GM21528 (cell line): ENCODE measurements at regions not wholly inside any gene's neighbourhood (a gene's known extent, or its start where the extent isn't known, plus 50 kb on each side); places are given as distances from the start of the nearest gene placed in this dataset.
"Not testable (repeated sequence)": the region's sequence is repeated elsewhere in the genome, so short reads cannot be mapped to it uniquely, and the experiment has no call there.

Experiments
- ATAC-seq: cut with Tn5 transposase; IDR thresholded peaks from one replicate; pipeline ENCODE4 v1.9.1; 2021; ENCODE audit warnings: mild to moderate bottlenecking, moderate library complexity; ENCODE audit not compliant: unreplicated experiment, low FRiP score

GRCh38 chr3:176032043-176032442 lies 1165.2 kb downstream of the TBL1XR1 start:
- ATAC-seq: no peak

DNA sequence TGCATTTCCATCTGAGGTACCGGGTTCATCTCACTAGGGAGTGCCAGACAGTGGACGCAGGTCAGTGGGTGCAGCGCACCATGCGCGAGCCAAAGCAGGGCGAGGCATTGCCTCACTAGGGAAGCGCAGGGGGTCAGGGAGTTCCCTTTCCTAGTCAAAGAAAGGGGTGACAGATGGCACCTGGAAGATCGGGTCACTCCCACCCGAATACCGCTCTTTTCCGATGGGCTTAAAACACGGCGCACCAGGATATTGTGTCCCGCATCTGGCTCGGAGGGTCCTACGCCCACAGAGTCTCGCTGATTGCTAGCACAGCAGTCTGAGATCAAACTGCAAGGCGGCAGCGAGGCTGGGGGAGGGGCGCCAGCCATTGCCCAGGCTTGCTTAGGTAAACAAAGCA lies 1157.1 kb downstream of the NAALADL2 start:
- ATAC-seq: not testable (repeated sequence)

- ATAC-seq: not testable (repeated sequence)
These were observed 1156.1 kb downstream of the NAALADL2 start for GRCh38 chr3:176015228-176015627.

DNA sequence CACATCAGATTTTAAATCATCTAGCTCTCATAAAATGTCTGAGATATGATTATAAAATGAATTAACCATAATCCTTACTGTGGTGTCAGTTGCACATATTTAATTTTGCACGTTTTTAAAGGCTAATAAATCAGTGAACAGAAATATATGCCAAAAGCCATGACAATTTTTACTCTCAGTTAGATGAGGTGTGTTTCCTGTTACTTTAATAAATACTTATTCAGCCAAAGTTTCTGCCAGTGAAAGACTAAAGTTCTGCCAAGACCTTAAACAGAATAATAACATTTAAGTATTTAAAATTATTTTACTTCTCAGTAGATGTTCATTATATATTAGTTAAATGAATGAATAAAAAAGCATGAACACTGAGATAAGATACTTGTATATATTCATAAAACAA lies 1150.1 kb downstream of the NAALADL2 start:
- ATAC-seq: no peak

- ATAC-seq: no peak
These were observed 1146.4 kb downstream of the NAALADL2 start for GRCh38 chr3:176005564-176005963.

DNA sequence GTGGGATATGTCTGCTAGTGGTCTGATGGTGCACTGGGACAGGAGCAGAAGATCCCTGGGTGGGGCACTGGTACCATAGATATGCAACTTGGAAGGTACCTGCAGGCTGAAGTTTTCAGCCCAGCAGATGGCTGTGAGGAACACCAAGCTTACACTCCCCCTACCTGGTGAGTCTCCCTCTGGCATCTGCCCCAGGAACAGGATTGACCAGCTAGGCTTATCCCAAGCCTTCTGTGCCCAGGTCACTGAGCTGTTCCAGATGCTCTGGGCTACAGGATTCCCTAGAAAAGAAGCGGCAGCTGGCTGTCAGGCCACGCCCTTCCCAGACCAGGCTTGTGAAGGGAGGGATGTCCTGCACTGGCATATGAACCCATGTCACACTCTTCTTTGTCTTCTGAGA lies 1130.0 kb downstream of the NAALADL2 start:
- no peak for ATAC-seq

- ATAC-seq: no peak
These were observed 1129.3 kb downstream of the NAALADL2 start for GRCh38 chr3:175988401-175988800.

DNA sequence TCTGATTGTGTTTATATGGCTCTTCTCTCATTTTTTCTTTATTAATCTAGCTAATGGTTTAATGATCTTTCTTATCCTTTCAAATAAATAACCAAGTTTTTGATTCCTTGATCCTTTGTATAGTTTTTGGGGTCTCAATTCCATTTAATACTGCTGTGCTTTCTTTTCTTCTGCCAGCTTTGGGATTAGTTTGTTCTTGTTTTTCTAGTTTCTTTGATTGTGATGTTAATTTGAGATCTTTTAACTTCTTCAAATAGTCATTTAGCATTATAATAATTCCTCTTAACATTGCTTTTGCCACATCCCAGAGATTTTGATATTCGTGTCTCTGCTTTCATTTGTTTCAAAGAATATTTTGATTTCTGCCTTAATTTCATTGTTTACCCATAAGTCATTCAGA lies 1126.6 kb downstream of the NAALADL2 start:
- ATAC-seq: no peak

GRCh38 chr3:175983379-175983778 lies 1124.2 kb downstream of the NAALADL2 start:
- ATAC-seq: no peak

DNA sequence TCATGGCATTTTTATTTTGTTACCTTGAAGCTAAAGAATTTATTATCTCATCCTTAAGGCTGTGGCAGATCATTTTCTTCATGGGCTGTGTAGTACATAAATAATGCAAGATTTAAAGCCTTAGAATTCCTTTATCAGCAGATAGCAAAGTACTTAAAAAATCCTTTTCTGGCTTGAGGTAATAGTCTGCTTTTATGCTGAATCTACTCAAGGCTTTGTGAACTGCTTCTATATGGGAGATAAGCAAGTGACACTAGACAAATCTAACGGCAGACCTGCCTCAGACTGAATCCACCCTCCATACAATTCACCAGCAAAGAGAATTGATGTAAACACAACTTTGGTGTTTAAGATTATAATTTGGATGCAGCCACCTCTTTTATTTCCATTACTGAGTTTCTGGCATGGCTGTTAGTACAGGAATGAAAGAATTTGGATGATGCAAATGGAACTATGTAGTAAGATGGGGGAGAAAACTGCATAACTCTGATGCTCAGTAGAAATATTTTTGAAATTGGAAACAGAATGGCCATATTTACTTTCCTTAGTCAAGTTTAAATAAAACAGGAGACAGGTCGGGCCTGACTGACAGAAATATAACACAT lies 1121.5 kb downstream of the NAALADL2 start:
- ATAC-seq: no peak

DNA sequence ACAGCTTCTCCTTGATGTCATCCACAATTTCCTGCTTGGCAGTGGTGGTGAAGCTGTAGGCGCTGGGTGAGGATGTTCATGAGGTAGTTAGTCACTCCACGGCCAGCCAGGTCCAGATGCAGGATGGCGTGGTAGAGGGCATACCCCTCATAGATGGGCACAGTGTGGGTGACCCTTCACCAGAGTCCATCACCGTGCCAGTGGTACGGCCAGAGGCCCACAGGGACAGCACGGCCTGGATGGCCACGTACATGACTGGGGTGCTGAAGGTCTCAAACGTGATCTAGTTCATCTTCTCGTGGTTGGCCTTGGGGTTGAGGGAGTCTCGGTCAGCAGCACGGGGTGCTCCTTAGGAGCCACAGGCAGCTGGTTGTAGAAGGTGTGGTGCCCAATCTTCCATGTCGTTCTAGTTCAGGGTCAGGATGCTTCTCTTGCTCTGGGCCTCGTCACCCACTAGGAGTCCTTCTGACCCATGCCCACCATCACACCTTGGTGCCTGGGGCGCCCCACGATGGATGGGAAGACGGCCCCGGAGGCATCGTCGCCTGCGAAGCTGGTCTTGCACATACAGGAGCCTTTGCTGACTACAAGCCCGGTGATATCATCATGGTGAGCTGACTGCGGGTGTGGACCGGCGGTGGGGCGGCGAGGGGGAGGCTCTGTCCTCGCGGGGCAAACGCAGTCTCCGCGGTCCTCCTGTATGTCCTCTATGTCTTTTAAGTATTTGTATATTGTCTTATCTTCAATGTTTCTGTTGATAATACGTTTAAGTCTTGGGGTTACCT lies 1119.0 kb downstream of the NAALADL2 start:
- ATAC-seq: no peak

DNA sequence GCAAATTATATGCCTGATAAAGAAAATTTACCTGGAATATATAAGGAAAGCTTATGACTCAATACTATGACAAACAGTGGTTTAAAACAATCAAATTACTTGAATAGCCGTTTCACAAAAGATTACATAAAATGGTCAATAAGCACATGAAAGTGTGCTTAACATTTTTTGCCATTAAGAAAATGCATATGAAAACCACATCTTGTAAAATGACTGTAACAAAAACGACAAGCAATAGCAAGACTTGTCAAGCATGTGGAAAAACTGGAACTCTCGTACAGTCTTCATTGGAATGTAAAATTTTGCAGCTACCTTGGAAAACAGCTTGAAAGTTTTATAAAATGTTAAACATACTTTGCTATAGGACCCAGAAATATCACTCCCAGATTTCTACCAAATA lies 1110.3 kb downstream of the NAALADL2 start:
- no peak for ATAC-seq

- ATAC-seq: no peak
These were observed 1105.9 kb downstream of the NAALADL2 start for GRCh38 chr3:175965036-175965435.

DNA sequence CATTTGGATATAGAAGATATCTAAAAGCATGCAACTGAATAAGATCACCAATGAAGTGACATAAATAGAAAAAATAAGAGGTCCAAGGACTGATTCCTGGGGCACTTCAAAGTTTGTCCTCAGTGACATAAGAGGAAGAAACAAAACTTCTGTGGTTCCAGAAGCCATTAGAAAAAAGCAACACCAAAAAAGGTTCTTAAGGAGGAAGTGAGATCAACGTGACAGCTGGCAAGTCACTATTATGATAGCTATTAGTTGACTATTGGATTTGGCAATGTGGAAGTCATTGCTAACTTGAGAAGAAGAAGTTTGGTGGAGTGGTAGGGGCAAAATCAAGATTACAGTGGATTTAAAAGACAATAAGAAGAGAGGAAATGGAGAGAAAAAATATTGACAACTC lies 1098.3 kb downstream of the NAALADL2 start:
- ATAC-seq: no peak

- no peak for ATAC-seq
These were observed 1097.8 kb downstream of the NAALADL2 start for GRCh38 chr3:175956964-175957363.

DNA sequence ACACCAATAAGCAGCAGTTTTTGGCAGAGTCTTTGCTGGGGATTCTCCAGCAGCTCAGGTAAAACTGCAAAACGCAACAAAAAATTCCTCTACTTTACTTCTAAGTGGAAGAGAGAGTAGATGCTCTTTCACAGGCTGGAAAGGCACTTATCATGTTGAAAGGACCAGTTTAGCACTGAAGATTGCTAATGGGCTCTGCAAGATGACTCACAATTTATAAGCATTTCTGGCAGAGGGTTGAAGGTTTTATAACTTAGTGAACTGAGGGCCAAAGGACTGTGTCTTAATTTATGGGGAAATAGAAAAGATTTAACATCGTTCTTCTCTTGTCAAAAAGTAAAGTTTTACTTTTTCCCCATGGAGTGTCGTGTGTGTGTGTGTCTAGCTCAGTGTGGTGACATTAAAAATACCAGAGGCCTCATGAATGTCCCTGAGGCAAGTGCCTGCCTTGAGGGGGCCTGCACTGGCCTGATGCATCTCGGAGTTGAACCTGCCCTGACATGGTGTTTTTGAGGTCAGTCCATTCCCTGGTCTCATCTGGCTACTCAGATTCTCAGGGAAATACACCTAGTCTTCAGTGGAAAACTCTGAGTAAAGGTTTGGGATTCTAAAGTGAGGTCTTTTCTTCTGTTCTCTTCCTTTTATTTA lies 1092.0 kb downstream of the NAALADL2 start:
- ATAC-seq: no peak

DNA sequence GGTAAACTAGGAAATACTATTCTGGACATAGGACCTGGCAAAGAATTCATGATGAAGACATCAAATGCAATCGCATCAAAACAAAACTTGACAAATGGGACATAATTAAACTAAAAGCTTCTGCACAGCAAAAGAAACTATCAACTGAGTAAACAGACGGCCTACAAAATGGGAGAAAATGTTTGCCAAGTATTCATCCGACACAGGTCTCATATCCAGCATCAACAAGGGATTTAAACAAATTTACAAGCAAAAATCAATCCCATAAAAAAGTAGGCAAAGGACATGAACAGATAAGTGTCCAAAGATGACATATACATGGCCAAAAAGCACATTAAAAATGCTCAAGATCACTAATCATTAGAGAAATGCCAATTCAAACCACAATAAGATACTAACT lies 1088.9 kb downstream of the NAALADL2 start:
- no peak for ATAC-seq

DNA sequence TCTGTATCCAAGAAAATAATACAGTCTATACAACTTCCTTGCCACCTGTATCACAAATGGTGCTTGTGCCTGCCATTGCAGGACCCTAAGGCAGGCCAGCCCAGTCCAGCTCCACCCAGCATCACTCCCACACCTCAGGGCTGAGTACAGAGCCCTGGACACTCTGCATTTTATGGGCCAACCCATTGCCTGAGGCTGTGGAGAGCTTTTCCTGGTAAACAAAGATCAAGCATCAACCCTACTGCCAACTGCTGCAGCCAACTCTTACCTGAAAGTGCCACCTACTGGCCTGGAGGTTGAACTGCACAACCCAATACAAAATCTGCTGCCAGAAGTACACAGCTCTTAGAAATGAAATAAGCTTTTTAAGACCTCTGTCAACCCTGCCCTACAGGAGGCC lies 1082.2 kb downstream of the NAALADL2 start:
- ATAC-seq: no peak

GRCh38 chr3:175940881-175941280 lies 1081.7 kb downstream of the NAALADL2 start:
- no peak for ATAC-seq

DNA sequence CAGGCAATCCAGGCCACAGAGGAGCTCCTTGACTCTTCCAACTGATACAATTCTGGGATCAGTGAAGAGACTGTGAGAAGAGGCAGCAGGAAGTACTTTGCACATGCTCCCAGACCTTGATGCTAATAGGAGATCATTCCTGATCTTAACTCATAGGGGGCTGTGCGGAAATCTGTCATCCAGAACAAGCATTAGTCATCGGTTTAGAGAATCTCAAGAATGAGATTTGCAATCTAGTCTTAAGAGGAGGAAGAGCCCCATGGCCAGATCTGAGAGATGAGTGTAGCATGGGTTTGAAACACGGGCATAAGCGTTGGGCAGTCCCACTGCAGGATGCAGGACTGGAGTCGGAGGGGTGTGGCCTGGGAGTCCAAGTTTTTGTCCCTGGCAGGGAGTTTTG lies 1081.1 kb downstream of the NAALADL2 start:
- no peak for ATAC-seq

DNA sequence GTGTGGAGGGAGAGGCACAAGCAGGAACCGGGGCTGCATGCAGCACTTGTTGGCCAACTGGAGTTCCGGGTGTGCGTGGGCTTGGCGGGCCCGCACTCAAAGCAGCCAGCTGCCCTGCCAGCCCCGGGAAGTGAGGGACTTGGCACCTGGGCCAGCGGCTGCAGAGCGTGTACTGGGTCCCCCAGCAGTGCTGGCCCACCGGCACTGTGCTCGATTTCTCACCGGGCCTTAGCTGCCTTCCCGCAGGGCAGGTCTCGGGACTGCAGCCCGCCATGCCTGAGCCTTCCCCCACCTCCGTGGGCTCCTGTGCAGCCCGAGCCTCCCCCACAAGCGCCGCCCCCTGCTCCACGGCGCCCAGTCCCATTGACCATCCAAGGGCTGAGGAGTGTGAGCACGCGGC lies 1078.2 kb downstream of the NAALADL2 start:
- ATAC-seq: not testable (repeated sequence)

DNA sequence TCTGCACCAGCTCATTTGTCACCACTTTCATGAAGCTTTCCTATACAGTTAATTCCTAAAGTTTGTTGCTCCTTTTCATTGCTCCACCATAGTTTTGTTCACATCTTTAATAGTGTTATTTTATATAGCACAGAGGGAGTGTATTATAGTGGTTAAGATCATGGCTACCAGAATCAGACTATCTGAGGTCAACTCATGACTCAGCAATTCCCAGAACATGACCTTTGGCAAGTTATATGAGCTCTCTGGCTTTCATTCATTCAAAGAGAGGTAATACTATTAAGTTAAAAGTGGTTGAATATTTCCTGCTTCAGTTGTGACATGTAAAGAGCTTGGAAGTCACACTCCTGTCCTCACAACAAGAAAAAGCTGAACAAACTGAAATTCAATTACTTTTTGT lies 1073.5 kb downstream of the NAALADL2 start:
- ATAC-seq: no peak
